Testis (tissue), 2 donors: ENCODE measurements at regions not wholly inside any gene's neighbourhood (a gene's known extent, or its start where the extent isn't known, plus 50 kb on each side); places are given as distances from the start of the nearest gene placed in this dataset.

Experiments used
- DNase-seq: peaks from one replicate; pipeline ENCODE4 v3.0.0-alpha.2; 2019
- H3K27ac ChIP-seq, 2 donors: fragments of 200-600 bp; sonication (generic); one replicate each; pipeline ENCODE4 v1.5.1; 2019
- H3K27me3 ChIP-seq: fragments of 200-600 bp; sonication (generic); one replicate; pipeline ENCODE4 v1.5.1; 2019
- H3K36me3 ChIP-seq: fragments of 200-600 bp; sonication (generic); one replicate; pipeline ENCODE4 v1.5.1; 2017; ENCODE audit warnings: low read depth; ENCODE audit errors: missing control alignments
- H3K4me1 ChIP-seq: fragments of 200-600 bp; sonication (generic); one replicate; pipeline ENCODE4 v1.5.1; 2019
- H3K4me3 ChIP-seq, 2 donors: fragments of 200-600 bp; sonication (generic); one replicate each; pipeline ENCODE4 v1.5.1; 2017 to 2019
- H3K9me3 ChIP-seq: fragments of 200-600 bp; sonication (generic); one replicate; pipeline ENCODE4 v1.5.1; 2017
- CTCF ChIP-seq, 3 experiments: fragments of 450-650 bp in 2 of 3; fragments of 200-600 bp in 1 of 3; sonication (generic) in 1 of 3; IDR thresholded peaks; one replicate each; pipeline ENCODE4 v1.5.1; 2016 to 2019; ENCODE audit warnings: antibody characterized with exemption in 3 of 3, mild to moderate bottlenecking in 2 of 3, moderate library complexity in 1 of 3
- POLR2A ChIP-seq: fragments of 450-650 bp; IDR thresholded peaks from one replicate; pipeline ENCODE4 v1.6.1; 2017; ENCODE audit warnings: antibody characterized with exemption, mild to moderate bottlenecking, moderate library complexity
- WGBS, 2 donors: methylation state at CpG; one replicate each; pipeline ENCODE4 v1.1.5; 2018; 5-methylcytosine and 5-hydroxymethylcytosine counted together
- intact Hi-C: fragments of 100-400 bp; cut with DNase I; formaldehyde crosslinking; loops from one replicate; pipeline ENCODE4 v1.15.1; 2023; ENCODE audit warnings: low total_unique reads

- intact Hi-C loops = no loop called here
- TF ChIP-seq CTCF (IDR thresholded peaks at IDR 0.05) = no peak
- TF ChIP-seq POLR2A = no peak
- Histone ChIP-seq H3K9me3 (no peaks in the 10 kb centered on the region), H3K4me3 (no peak overlapping the region), H3K4me1 (no peaks in the 10 kb centered on the region), H3K27ac (no peak overlapping the region), H3K27me3 (no peaks in the 10 kb centered on the region), H3K36me3 (no peaks in the 10 kb centered on the region)
- DNase-seq = no peak
- 92% methylated on average over 7 of the region's 7 CpGs for WGBS, 2 donors
These were observed 461.6 kb downstream of the MED13L start for GRCh38 chr12:115815924-115816323.

GRCh38 chr12:115813256-115813655 is 464.2 kb downstream of the MED13L start:
- Histone ChIP-seq H3K27me3 (no peaks in the 10 kb centered on the region), H3K27ac (no peak overlapping the region), H3K9me3 (no peaks in the 10 kb centered on the region), H3K4me3 (no peak overlapping the region), H3K36me3 (no peaks in the 10 kb centered on the region), H3K4me1 (no peaks in the 10 kb centered on the region)
- intact Hi-C loops = no loop called here
- 68 to 81% methylated on average over 2 of the region's 2 CpGs for WGBS, 2 donors
- TF ChIP-seq CTCF (IDR thresholded peaks at IDR 0.05) = no peak
- TF ChIP-seq POLR2A = no peak
- DNase-seq = no peak

GRCh38 chr12:115811929-115812328 is 465.6 kb downstream of the MED13L start:
- no peaks in the 10 kb centered on the region for H3K36me3 ChIP-seq
- H3K4me1 ChIP-seq = no peaks in the 10 kb centered on the region
- no peak overlapping the region for H3K27ac ChIP-seq
- no peak overlapping the region for H3K4me3 ChIP-seq
- TF ChIP-seq POLR2A (no peak), CTCF (IDR thresholded peaks at IDR 0.05) (no peak)
- no peaks in the 10 kb centered on the region for H3K9me3 ChIP-seq
- intact Hi-C loops = no loop called here
- DNase-seq = peak; percentile 21
- no peaks in the 10 kb centered on the region for H3K27me3 ChIP-seq
- WGBS, 2 donors = 23 to 32% methylated on average over 1 of the region's 1 CpG

GRCh38 chr12:115811045-115811444 is 466.4 kb downstream of the MED13L start:
- WGBS, 2 donors = 71 to 79% methylated on average over 4 of the region's 4 CpGs
- Histone ChIP-seq H3K27ac (no peak overlapping the region), H3K36me3 (no peaks in the 10 kb centered on the region), H3K27me3 (no peaks in the 10 kb centered on the region), H3K4me1 (no peaks in the 10 kb centered on the region), H3K4me3 (no peak overlapping the region), H3K9me3 (no peaks in the 10 kb centered on the region)
- no peak for DNase-seq
- intact Hi-C loops = no loop called here
- TF ChIP-seq CTCF (IDR thresholded peaks at IDR 0.05) (no peak), POLR2A (no peak)

- TF ChIP-seq POLR2A = no peak
- TF ChIP-seq CTCF (IDR thresholded peaks at IDR 0.05) = no peak
- no peaks in the 10 kb centered on the region for H3K4me1 ChIP-seq
- no peaks in the 10 kb centered on the region for H3K27me3 ChIP-seq
- no peaks in the 10 kb centered on the region for H3K36me3 ChIP-seq
- H3K9me3 ChIP-seq = no peaks in the 10 kb centered on the region
- no peak overlapping the region for H3K4me3 ChIP-seq
- H3K27ac ChIP-seq = no peak overlapping the region
- DNase-seq = no peak
- WGBS, 2 donors = 62 to 65% methylated on average over 13 of the region's 13 CpGs
- intact Hi-C loops = no loop called here
These were observed 467.2 kb downstream of the MED13L start for GRCh38 chr12:115810122-115810901.
